CD4-positive, alpha-beta memory T cell (primary cell): ENCODE measurements at regions not wholly inside any gene's neighbourhood (a gene's known extent, or its start where the extent isn't known, plus 50 kb on each side); places are given as distances from the start of the nearest gene placed in this dataset.

Source experiments
- CTCF ChIA-PET: fragments of 350-600 bp; sonication (Branson Sonifier 250); formaldehyde crosslinking; loops from one replicate; lab custom pipeline; 2021; ENCODE audit warnings: inconsistent platforms; ENCODE audit not compliant: partially characterized antibody; lab: Charles Lee
- POLR2A ChIA-PET: fragments of 350-600 bp; sonication (Branson Sonifier 250); formaldehyde crosslinking; loops from one replicate; lab custom pipeline; 2021; ENCODE audit not compliant: partially characterized antibody; lab: Charles Lee
- DNase-seq, 5 donors: peaks; one replicate each; pipeline versions ENCODE4 v3.0.0 to v3.0.0-alpha.2; 2020 to 2022; ENCODE audit warnings: mixed read lengths in 1 of 5
- H3K27ac ChIP-seq: one replicate; pipeline ENCODE4 v1.7.0; 2013; ENCODE audit warnings: low read depth, low read length
- H3K27me3 ChIP-seq: 2 replicates; pipeline ENCODE4 v1.7.0; 2013; ENCODE audit warnings: mild to moderate bottlenecking, low read length, moderate library complexity; ENCODE audit not compliant: insufficient read depth
- H3K36me3 ChIP-seq: 2 replicates; pipeline ENCODE4 v1.7.0; 2013; ENCODE audit warnings: mild to moderate bottlenecking, low read length, moderate library complexity; ENCODE audit not compliant: insufficient read depth
- H3K4me1 ChIP-seq: 2 replicates; pipeline ENCODE4 v1.7.0; 2013; ENCODE audit warnings: mild to moderate bottlenecking, low read length, moderate library complexity; ENCODE audit not compliant: insufficient read depth
- H3K4me3 ChIP-seq, 2 donors: one replicate each; pipeline ENCODE4 v1.7.0; 2013; ENCODE audit warnings: low read length in 2 of 2, mild to moderate bottlenecking in 1 of 2
- H3K9me3 ChIP-seq, 2 donors: one replicate each; pipeline ENCODE4 v1.7.0; 2013; ENCODE audit warnings: low read length in 2 of 2, control low read depth in 1 of 2; ENCODE audit not compliant: control insufficient read depth in 1 of 2
- H3K27ac Mint-ChIP-seq, 7 donors: one replicate each; pipeline ENCODE4 v1.8.0; 2020 to 2021; ENCODE audit warnings: mixed read lengths in 7 of 7, mild to moderate bottlenecking in 6 of 7, inconsistent platforms in 3 of 7, moderate library complexity in 3 of 7
- H3K27me3 Mint-ChIP-seq, 2 donors: one replicate each; pipeline ENCODE4 v1.8.0; 2020 to 2021; ENCODE audit warnings: mixed read lengths in 2 of 2
- H3K36me3 Mint-ChIP-seq, 2 donors: one replicate each; pipeline ENCODE4 v1.8.0; 2020 to 2021; ENCODE audit warnings: mixed read lengths in 2 of 2, inconsistent platforms in 1 of 2, mild to moderate bottlenecking in 1 of 2
- H3K4me1 Mint-ChIP-seq, 4 donors: one replicate each; pipeline ENCODE4 v1.8.0; 2020 to 2021; ENCODE audit warnings: mixed read lengths in 4 of 4, mild to moderate bottlenecking in 1 of 4
- H3K4me3 Mint-ChIP-seq, 8 donors: one replicate each; pipeline ENCODE4 v1.8.0; 2020 to 2021; ENCODE audit warnings: mixed read lengths in 8 of 8, mild to moderate bottlenecking in 7 of 8, moderate library complexity in 6 of 8, inconsistent platforms in 3 of 8
- H3K9me3 Mint-ChIP-seq, 8 donors: one replicate each; pipeline ENCODE4 v1.8.0; 2020 to 2021; ENCODE audit warnings: mixed read lengths in 8 of 8, mild to moderate bottlenecking in 5 of 8, inconsistent platforms in 3 of 8, moderate library complexity in 1 of 8
- intact Hi-C: fragments of 100-400 bp; cut with micrococcal nuclease; formaldehyde crosslinking; loops from one replicate; pipeline ENCODE4 v1.15.1; 2023

- Histone ChIP-seq H3K4me3 (no peak overlapping the region), H3K9me3 (peaks cover 0 to 14% of the 10 kb centered on the region in 2 donors), H3K36me3 (no peaks in the 10 kb centered on the region), H3K4me1 (no peaks in the 10 kb centered on the region), H3K27ac (no peak overlapping the region), H3K27me3 (no peaks in the 10 kb centered on the region)
- no peaks in the 10 kb centered on the region for H3K36me3 Mint-ChIP-seq
- H3K4me1 Mint-ChIP-seq = no peaks in the 10 kb centered on the region
- ChIA-PET POLR2A (no interaction called here), CTCF (no interaction called here)
- DNase-seq = no peak
- no peak overlapping the region for H3K27ac Mint-ChIP-seq
- intact Hi-C loops = no loop called here
- H3K27me3 Mint-ChIP-seq = no peaks in the 10 kb centered on the region
- no peak overlapping the region for H3K4me3 Mint-ChIP-seq
- H3K9me3 Mint-ChIP-seq = peaks cover 0 to 47% (median 27%) of the 10 kb centered on the region in 8 donors
These were observed 312.3 kb upstream of the LRRTM4 start for GRCh38 chr2:77834360-77835002.

- ChIA-PET CTCF (no interaction called here), POLR2A (no interaction called here)
- Histone ChIP-seq H3K27ac (no peak overlapping the region), H3K27me3 (no peaks in the 10 kb centered on the region), H3K4me3 (no peak overlapping the region), H3K4me1 (no peaks in the 10 kb centered on the region), H3K9me3 (peaks cover 0 to 14% of the 10 kb centered on the region in 2 donors), H3K36me3 (no peaks in the 10 kb centered on the region)
- Mint-ChIP-seq H3K9me3 (peaks cover 6 to 47% (median 25%) of the 10 kb centered on the region in 8 donors), H3K4me1 (no peaks in the 10 kb centered on the region), H3K36me3 (no peaks in the 10 kb centered on the region), H3K4me3 (no peak overlapping the region), H3K27me3 (no peaks in the 10 kb centered on the region), H3K27ac (no peak overlapping the region)
- intact Hi-C loops = no loop called here
- no peak for DNase-seq
These were observed 316.3 kb upstream of the LRRTM4 start for GRCh38 chr2:77838441-77838840.

- H3K4me1 Mint-ChIP-seq = no peaks in the 10 kb centered on the region
- Histone ChIP-seq H3K27ac (no peak overlapping the region), H3K4me1 (no peaks in the 10 kb centered on the region), H3K36me3 (no peaks in the 10 kb centered on the region), H3K27me3 (no peaks in the 10 kb centered on the region), H3K9me3 (peaks cover 0 to 14% of the 10 kb centered on the region in 2 donors), H3K4me3 (no peak overlapping the region)
- DNase-seq = no peak
- POLR2A ChIA-PET = no interaction called here
- H3K9me3 Mint-ChIP-seq = peaks cover 4 to 41% (median 23%) of the 10 kb centered on the region in 8 donors
- CTCF ChIA-PET = no interaction called here
- no peak overlapping the region for H3K27ac Mint-ChIP-seq
- no peaks in the 10 kb centered on the region for H3K27me3 Mint-ChIP-seq
- intact Hi-C loops = no loop called here
- no peak overlapping the region for H3K4me3 Mint-ChIP-seq
- H3K36me3 Mint-ChIP-seq = no peaks in the 10 kb centered on the region
These were observed 316.9 kb upstream of the LRRTM4 start for GRCh38 chr2:77839102-77839501.

- CTCF ChIA-PET = no interaction called here
These were observed 339.9 kb upstream of the LRRTM4 start for GRCh38 chr2:77862120-77862519.

GRCh38 chr2:77864426-77864825 lies 342.2 kb upstream of the LRRTM4 start:
- H3K27me3 Mint-ChIP-seq = no peaks in the 10 kb centered on the region
- H3K36me3 Mint-ChIP-seq = no peaks in the 10 kb centered on the region
- no peak overlapping the region for H3K27ac Mint-ChIP-seq
- Histone ChIP-seq H3K27me3 (no peaks in the 10 kb centered on the region), H3K36me3 (no peaks in the 10 kb centered on the region), H3K9me3 (peaks cover 0 to 3% of the 10 kb centered on the region in 2 donors), H3K27ac (no peak overlapping the region), H3K4me3 (no peak overlapping the region), H3K4me1 (no peaks in the 10 kb centered on the region)
- H3K9me3 Mint-ChIP-seq = peaks cover 1 to 30% (median 13%) of the 10 kb centered on the region in 8 donors
- POLR2A ChIA-PET = no interaction called here
- H3K4me1 Mint-ChIP-seq = no peaks in the 10 kb centered on the region
- no peak for DNase-seq
- CTCF ChIA-PET = interaction anchor here (1.5 kb wide), 1 partner anchor 9 kb away, joined by 3 read pairs; no protein-coding TSS in a partner anchor
- intact Hi-C loops = no loop called here
- no peak overlapping the region for H3K4me3 Mint-ChIP-seq

More at GRCh38 chr2:77862120-77862519, 339.9 kb upstream of the LRRTM4 start:
- POLR2A ChIA-PET = no interaction called here
- Mint-ChIP-seq H3K27me3 (no peaks in the 10 kb centered on the region), H3K4me3 (no peak overlapping the region), H3K27ac (no peak overlapping the region), H3K4me1 (no peaks in the 10 kb centered on the region), H3K36me3 (no peaks in the 10 kb centered on the region), H3K9me3 (peaks cover 1 to 35% (median 14%) of the 10 kb centered on the region in 8 donors)
- Histone ChIP-seq H3K9me3 (peaks cover 0 to 3% of the 10 kb centered on the region in 2 donors), H3K4me1 (no peaks in the 10 kb centered on the region), H3K27me3 (no peaks in the 10 kb centered on the region), H3K27ac (no peak overlapping the region), H3K36me3 (no peaks in the 10 kb centered on the region), H3K4me3 (no peak overlapping the region)
- no peak for DNase-seq
- intact Hi-C loops = no loop called here

- Mint-ChIP-seq H3K36me3 (no peaks in the 10 kb centered on the region), H3K4me1 (no peaks in the 10 kb centered on the region), H3K9me3 (peaks cover 1 to 24% (median 11%) of the 10 kb centered on the region in 8 donors), H3K4me3 (no peak overlapping the region), H3K27me3 (no peaks in the 10 kb centered on the region), H3K27ac (no peak overlapping the region)
- no peaks in the 10 kb centered on the region for H3K36me3 ChIP-seq
- no peaks in the 10 kb centered on the region for H3K4me1 ChIP-seq
- ChIA-PET CTCF (no interaction called here), POLR2A (no interaction called here)
- DNase-seq = no peak
- H3K4me3 ChIP-seq = no peak overlapping the region
- H3K27ac ChIP-seq = no peak overlapping the region
- H3K9me3 ChIP-seq = peaks cover 0 to 3% of the 10 kb centered on the region in 2 donors
- H3K27me3 ChIP-seq = no peaks in the 10 kb centered on the region
- intact Hi-C loops = no loop called here
These were observed 344.5 kb upstream of the LRRTM4 start for GRCh38 chr2:77866661-77867060.

GRCh38 chr2:77867146-77867545 lies 345.0 kb upstream of the LRRTM4 start:
- POLR2A ChIA-PET = no interaction called here
- peaks cover 0 to 3% of the 10 kb centered on the region in 2 donors for H3K9me3 ChIP-seq
- Mint-ChIP-seq H3K27ac (no peak overlapping the region), H3K9me3 (peaks cover 1 to 23% (median 12%) of the 10 kb centered on the region in 8 donors), H3K36me3 (no peaks in the 10 kb centered on the region), H3K27me3 (no peaks in the 10 kb centered on the region), H3K4me3 (no peak overlapping the region), H3K4me1 (no peaks in the 10 kb centered on the region)
- no peak overlapping the region for H3K4me3 ChIP-seq
- no peak for DNase-seq
- no peaks in the 10 kb centered on the region for H3K4me1 ChIP-seq
- intact Hi-C loops = no loop called here
- H3K36me3 ChIP-seq = no peaks in the 10 kb centered on the region
- H3K27me3 ChIP-seq = no peaks in the 10 kb centered on the region
- no peak overlapping the region for H3K27ac ChIP-seq
- CTCF ChIA-PET = no interaction called here
